HG02642 (cell line): ENCODE measurements at regions not wholly inside any gene's neighbourhood (a gene's known extent, or its start where the extent isn't known, plus 50 kb on each side); places are given as distances from the start of the nearest gene placed in this dataset.
"Not testable (repeated sequence)": the region's sequence is repeated elsewhere in the genome, so short reads cannot be mapped to it uniquely, and the experiment has no call there.

ENCODE experiments used
- ATAC-seq: cut with Tn5 transposase; IDR thresholded peaks from one replicate; pipeline ENCODE4 v1.9.1; 2021; ENCODE audit warnings: mild to moderate bottlenecking; ENCODE audit not compliant: unreplicated experiment, poor library complexity

DNA sequence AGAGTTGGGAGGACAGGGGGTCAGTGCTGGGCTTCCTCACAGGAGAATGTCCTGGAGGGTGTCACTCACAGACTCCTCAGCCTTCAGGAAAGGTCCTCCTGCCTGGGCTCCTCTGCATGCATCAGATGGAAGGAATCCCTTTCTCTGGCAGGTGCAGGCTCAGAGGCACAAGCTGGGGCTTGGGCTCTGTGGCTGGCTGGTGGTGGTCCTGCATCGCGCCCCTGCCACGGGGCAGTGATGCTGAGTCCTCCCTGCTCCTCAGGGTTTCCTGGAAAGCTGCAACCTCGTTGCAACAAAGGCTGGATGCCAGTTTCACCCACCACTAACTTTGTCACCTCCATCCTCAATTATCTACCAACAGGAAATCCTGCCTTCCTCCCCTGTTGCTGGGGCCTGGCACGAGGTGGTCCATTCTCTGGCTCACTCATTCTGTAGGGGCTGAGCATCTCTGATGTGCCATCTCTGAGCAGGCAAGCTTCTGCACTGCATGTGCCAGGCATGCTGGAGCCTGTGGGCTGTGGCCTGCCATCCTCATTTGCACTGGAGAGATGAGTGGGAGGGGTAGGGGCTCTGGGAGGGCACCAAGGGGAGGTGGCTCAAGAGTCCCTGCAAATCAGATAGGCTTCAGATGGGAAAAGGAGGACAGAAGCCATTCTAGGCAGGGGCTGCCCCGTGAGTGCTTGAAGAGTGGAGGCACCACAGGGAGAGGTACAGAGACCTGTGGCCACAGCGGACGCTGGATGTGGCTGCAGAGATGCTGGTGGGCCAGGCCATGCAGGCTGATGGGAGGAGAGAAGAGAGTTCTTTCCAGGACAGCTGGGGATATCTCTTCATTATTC, 272.6 kb upstream of the HS6ST1 start:
- ATAC-seq = no peak

DNA sequence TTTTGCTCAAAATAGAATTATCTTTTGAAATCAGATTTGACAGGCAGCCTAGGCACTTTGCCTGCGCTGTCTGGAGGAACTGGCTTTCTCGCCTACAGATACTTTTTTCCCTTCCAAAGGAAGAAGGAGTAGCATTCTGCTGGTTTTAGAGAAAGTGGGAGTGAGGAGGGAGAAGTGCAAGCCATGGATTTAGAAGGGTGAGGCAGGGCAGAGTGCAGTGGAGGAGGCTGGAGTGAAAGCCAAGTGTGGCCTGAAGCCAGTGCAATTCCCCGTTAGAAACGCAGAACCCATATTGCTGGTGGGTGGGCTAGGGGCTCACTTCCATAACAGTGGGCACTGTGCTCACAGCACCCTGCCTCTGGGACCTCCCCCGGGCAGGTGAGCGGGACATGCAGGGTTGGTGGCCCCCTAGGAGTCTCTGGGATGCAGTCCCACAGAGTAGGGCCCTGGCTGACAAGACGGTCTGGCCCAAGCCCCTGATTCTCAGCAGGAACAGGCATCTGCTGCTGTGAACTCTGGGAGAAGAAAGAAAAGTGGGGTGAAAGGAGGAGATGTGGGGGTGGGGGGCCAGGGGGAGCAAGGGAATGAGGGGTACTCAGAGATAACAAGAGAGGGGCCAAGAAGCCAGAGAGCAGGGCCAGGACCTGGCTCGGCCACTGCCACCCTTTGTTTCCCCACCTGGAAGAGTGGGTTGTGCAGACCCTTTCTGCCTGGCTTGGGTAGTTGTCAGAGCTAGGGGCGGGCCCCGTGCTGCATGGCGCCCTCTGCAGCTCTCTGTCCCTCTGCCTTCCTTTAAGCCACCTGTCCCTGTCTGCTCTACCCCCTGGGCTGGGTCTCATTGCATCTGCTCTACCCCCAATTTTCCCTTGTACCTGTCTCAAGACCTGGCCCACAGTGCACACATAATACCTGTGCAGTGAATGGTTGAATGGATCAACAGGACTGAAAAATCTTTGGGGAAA, 273.5 kb upstream of the HS6ST1 start:
- no peak for ATAC-seq

DNA sequence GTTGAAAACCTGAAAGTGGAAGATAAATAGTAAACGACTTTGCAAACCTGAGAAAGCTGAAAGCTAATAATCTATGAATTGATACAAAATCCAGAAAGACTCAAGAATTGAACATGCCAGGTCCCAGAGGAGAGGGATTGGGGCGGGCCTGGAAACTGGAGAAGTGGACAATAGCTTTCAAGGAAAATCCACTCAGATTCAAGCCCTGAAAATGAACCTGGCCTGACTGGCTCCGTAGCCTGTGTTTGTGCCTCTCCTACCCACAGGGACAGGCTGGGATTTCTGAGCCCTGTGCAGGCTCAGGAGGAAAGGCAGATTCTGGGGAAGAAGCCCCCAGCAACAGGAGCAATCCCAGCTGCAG, 274.8 kb upstream of the HS6ST1 start:
- no peak for ATAC-seq

DNA sequence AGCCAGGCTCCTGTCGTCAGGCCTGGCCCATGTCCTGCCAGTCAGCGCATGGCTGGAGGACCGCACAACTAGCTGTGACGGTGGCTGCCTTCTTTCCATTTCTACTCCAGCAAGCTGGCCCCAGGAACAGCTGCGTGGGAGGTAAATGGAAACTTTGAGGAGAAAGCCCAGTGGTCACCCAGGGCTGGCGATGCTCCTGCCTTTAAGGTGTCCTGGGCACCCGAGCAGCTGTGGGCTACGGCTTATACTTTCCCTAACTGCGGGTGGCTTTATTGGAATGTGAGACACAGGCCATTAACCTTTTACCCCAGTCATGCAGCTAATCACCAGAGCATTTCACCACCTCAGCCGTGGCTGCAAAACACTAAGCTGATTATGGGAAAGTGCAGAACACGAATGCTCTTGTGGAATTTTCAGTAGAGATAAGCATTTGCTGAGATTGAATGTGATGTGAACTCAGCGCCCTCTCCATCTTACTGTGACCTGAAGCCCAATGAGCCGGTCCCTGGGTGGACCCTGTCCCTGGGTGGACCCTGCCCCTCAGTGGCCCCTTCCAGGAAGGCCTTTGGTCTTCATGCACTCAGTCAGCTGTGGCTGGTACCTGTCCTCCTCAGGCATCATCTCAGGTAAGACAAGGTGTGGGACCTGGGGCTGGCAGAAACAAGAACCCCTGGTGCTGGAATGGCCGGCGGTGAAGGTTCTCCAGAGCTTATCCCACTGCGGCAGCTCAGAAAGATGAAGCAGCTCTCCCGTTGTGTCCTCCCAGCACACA, 275.4 kb upstream of the HS6ST1 start:
- ATAC-seq = no peak

DNA sequence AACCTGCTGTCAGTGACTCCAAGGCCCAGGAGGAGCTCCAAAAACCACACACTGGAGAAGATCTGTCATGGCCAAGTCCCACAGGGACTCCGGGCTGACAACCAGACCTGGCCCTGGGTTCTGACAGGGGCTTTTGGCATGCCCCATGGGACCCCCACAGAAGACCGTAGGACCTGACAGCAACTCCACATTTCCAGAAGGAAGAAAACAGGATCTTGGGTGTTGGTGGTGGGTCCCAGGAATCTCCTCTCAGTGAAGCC, 275.9 kb upstream of the HS6ST1 start:
- no peak for ATAC-seq

DNA sequence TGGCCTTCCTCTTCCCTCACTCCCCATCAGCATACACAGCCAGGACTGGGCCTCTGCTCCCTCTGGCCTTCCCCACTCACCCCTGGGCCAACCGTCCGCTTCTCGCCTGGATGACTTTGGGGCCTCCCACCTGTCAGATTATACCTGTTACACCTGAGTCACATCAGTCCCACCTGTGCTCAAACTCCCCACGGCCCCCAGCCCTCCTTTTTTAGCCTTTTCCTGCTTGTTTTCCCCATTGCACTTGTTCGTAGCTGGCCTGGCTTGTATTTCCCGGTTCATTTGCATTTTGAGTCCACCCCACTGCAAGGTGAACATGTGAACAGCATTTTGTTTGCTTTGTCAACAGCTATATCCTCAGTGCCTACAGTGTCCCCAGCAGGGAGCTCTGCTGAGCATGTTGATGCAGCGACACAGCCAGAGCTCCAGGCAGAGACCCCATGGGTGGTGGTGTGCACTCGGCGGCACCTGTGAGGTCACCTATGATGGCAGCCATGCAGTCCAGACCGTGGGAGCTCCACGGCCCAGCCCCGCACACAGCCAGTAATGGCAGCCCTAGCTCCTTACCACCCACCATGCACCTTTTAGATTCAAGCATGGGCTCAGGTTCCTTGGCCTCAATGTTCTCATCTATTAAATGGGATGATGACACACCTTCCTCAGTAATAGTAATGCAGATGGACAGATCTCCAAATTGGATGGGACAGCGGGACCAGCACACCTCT, 276.4 kb upstream of the HS6ST1 start:
- no peak for ATAC-seq

DNA sequence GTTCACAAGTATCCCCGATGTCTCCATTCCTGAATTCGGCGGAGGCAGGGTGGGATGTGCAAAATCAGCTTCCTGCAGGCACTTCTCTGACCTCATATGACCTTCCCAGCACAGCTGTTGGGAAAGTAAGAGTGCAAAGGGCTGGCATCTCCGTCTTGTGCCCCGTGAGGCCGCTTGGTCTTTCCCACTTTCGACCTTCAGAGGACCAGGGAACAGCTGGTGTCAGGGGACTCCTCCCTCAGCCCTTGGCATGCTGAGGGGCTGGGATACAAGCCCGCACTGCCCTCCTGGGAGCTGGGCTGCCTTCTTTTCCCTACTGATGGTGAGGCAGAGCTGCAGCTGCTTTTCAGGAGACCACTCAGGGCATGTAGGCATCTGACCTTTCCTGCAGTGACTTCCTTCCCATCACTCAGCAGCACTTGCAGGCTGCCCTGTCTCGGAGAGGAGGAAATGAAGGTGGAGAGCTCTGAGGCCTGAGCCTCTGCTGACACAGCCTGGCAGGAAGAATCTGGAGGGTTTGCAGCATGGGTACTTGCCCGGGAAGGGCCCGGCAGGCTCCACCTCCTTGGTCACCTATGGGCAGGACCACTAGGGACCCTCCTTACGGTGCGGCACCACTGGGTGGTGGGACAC, 277.2 kb upstream of the HS6ST1 start:
- no peak for ATAC-seq

DNA sequence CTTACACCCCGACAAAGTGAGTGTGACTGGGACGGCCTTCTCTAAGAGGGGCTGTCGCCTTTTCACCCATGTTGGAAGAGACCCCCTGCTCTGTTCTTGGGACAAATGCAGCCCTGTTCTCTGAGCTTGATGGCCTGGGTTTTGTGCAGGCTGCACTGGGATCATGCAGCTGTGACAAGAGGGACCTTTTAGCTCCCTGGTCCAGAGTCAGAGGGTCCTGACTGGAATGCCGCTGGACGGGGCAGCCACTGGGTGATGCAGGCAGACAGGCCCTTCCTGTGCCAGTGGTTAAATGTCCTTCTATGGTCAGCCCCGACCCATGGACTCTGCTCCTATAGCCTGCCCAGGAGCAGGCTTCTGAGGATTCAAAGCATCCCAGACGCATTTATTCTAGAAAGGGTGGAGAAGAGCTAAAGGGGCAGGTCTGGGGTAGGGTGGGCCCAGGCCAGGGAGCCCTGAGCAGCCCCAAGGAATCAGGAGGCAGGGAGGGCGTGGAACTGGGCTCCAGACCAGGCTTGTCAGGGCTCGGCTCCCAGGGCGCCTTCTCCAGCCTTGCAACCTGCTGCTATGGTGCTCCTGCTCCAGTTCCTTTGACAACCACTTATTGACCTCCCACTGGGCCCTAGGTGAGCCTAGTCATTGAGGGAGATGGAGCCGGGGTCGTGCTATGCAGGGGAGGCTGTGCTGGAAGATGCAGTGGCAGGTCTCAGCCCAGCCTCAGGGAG, 277.9 kb upstream of the HS6ST1 start:
- no peak for ATAC-seq

DNA sequence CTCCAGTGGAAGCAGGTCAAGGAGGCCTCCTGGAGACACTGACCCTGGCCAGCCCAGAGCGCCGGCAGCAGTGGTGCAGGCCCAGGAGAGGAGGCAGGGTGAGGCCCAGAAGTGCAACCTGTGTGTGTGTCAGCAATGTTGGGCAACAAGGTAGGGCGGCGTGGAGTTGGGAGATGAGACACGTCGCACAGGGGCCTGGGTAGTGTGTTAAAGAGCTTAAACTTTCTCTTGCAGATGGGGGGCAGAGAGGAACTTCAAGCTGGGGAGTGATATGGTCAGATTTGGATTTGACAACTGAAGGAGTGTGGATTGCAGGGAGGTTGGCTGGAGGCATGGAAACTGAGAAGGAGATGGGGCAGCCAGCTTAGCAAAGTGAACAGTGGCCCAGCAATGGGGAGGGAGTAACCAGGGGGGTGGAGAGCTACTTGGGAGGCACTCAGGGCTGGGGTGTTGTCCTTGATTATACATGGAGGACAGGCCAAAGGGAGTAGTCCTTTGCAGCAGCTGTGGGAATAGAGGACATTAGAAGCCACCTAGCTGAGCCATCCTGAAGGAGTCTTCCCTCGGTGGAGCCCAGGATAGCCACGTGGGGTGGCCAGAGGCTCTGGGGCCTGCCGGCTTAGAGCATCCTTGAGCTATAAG, 278.6 kb upstream of the HS6ST1 start:
- no peak for ATAC-seq

DNA sequence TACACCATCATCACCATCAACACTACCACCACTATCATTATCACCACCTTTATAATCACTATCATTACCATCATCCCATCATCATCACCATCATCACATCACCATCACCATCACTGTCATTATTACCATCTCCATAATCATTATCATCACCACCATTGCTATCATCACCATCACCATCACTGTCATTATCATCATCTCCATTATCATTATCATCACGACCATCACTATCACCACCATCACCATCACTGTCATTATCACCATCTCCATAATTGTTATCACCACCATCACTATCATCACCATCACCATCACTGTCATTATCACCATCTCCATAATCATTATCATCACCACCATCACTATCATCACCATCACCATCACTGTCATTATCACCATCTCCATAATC, 279.6 kb upstream of the HS6ST1 start:
- not testable (repeated sequence) for ATAC-seq

DNA sequence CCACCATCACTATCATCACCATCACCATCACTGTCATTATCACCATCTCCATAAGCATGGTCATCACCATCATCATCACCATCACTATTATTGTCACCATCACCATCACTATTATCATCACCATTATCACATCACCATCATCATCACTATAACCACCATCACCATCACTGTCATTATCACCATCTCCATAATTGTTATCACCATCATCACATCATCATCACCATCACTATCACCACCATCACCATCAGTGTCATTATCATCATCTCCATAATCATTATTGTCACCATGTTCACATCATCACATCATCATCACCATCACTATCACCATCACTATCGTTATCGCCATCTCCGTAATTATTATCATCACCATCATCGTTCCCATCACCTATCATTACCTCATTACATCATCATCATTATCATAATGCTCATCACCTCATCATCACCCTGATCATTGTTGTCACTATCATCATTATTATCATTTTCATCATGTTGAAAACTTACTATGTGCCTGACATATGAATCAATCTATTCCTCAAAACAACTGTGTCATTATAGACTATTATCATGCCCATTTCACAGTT, 280.3 kb upstream of the HS6ST1 start:
- ATAC-seq = no peak

DNA sequence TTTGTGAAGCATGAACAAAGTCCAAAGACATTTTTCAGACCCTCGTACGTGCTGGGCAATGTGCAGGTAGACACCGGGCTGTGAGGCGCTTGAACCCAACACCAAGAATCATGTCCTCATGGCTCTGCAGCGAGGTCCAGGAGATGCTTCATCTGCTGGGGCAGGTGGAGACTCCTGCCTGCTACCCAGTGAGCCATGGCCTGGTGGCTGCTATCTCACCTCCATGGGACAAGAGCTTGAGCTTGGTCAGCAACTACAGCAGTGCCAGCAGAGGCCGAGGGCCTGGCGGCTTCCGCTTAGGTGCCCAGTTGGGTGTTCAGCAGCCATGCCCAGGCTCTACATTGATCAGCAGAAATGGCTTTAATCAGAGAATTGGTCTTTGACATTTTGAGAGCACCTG, 281.0 kb upstream of the HS6ST1 start:
- no peak for ATAC-seq

DNA sequence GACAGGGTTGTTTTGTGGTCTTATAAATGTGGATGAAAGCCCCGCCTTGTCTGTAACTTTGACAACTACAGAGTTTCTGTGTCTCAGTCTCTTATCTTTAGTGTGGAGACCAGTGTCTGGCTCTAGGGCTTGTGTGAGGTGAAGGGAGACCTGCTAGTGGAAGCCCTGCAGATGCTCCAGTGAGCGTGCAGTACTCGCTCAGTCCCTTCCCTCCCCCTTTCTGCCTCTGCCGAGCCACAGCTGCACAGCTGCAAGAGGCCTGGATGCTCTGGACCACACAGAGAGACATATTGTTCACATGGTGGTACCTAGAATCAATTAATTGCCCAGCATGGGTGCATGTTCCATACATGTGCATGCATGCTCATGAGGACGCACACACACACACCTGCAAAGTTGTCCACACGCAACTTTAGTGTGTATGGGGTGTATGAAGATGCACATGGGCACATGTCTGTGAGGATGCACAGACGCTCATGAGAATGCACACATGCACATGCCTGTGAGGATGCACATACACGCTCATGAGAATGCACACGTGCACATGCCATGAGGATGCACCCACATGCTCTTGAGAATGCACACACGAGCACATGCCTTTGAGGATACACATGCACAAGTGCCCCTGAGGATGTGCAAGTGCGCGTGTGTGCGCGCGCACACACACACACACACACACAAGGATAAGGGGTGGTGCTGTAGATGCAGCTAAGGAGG, 282.1 kb upstream of the HS6ST1 start:
- ATAC-seq = no peak

DNA sequence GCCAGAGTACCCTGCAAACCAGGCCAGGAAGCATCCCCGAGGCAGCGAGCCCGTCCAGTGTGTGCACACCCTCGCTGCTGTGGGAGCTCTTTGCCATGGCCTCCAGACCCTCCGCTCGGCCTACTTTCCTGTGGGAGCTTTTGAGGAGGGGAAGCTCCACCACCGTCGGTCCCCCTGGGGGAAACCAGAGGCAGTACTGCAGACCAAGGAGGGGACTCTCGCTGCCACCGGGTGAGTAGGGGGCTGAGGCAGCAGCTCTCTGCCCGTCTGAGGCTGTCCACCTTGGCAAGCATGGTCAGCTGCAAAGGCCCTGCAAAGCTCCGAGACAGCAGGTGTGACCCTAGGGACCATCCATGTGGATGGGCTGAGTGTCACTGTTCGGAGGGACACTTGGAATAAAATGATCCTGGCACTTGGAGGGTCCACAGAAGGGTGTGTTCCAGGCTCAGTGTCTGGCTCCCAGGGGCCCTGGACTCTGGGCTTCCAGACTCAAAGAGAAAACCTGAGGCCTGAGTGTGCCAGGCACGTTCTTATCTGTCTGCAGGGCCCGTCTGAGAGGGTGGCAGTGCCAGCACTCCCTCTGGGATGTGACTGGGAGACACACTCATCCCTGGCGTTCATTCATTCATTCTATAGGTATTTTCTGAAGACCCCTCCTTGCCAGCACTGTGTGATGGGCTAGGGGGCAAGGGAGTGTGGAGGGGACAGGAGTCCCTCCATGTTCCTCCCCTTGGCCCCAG, 282.8 kb upstream of the HS6ST1 start:
- no peak for ATAC-seq

DNA sequence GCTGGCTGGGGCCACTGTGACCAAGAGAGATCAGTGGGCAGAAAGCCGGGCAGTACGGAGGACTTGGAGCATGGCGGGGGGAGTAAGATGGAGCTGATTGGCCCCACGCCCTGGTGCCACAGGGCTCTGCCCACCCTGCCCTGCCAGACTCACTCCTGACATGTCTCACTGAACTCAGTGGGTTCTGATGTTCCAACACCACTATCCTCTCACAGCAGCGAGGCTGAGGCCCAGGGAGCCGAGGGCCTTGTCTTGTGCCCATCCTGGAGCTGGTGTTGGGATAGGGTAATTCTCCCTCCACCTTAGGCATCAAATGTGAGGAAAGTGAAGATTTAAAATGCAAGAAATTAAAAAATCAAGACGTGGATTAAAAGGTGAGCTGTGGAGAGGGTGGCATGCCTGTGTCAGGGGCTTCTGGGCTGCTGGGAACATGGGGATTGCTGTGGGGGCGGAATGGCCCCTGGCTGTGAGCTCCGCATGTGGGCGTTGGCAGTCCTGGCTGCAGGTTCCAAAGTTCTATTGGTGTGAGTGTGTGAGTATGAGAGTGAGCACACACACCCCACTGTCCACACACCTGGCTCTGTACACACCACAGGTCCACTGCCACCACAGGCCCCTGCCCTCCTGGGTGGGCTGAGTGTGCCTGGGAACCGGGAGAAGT, 283.5 kb upstream of the HS6ST1 start:
- no peak for ATAC-seq

DNA sequence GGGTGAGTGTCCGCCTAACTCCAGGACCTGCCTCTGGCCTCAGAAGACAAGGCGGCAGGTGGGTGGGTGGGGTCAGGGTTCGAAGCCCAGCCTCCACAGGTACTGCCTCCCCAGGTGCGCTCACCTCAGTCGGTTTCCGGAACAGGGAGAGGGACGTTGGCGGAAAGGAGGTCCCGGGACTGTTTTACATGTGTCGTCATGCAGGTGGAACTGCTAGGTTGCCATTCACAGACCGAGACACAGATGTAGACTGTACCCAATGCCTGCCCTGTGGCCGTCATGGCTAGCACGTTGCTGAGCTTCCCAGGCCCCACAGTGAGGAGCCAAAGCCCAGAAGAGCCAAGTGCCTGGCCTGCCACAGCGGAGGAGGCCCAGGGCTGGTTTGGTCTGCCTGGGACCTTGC, 284.0 kb upstream of the HS6ST1 start:
- ATAC-seq = no peak
